GM23338 (cell line): ENCODE measurements at regions not wholly inside any gene's neighbourhood (a gene's known extent, or its start where the extent isn't known, plus 50 kb on each side); places are given as distances from the start of the nearest gene placed in this dataset.

ENCODE experiments used
- ATAC-seq: fragments of 200-7000 bp; cut with Tn5 transposase; 3 replicates; pipeline ENCODE4 v1.9.1; 2020
- DNase-seq: peaks from one replicate; pipeline ENCODE4 v3.0.0-alpha.2; 2015; ENCODE audit warnings: low spot score
- H2AFZ ChIP-seq: fragments of 200-600 bp; sonication (generic); 2 replicates; pipeline ENCODE4 v1.8.0; 2016; ENCODE audit warnings: antibody characterized with exemption, mild to moderate bottlenecking, moderate library complexity
- H3F3A ChIP-seq: fragments of 200-600 bp; sonication (generic); replicated peaks from 2 replicates; pipeline ENCODE4 v1.8.0; 2017; ENCODE audit warnings: antibody characterized with exemption, mixed run types, low read depth
- H3K27ac ChIP-seq: fragments of 200-600 bp; sonication (generic); 2 replicates; pipeline ENCODE4 v1.6.1; 2016; ENCODE audit warnings: low read depth
- H3K27me3 ChIP-seq: fragments of 200-600 bp; sonication (generic); 2 replicates; pipeline ENCODE4 v1.8.0; 2016; ENCODE audit warnings: mild to moderate bottlenecking, mixed run types, moderate library complexity; ENCODE audit not compliant: insufficient read depth
- H3K36me3 ChIP-seq: fragments of 200-600 bp; sonication (generic); 2 replicates; pipeline ENCODE4 v1.8.0; 2016; ENCODE audit warnings: mild to moderate bottlenecking; ENCODE audit not compliant: insufficient read depth
- H3K4me1 ChIP-seq: fragments of 200-600 bp; sonication (generic); 2 replicates; pipeline ENCODE4 v1.8.0; 2016; ENCODE audit warnings: mild to moderate bottlenecking, moderate library complexity; ENCODE audit not compliant: insufficient read depth
- H3K4me2 ChIP-seq: fragments of 200-600 bp; sonication (generic); 2 replicates; pipeline ENCODE4 v1.7.1; 2017; ENCODE audit warnings: mixed run types
- H3K4me3 ChIP-seq: fragments of 200-600 bp; sonication (generic); 2 replicates; pipeline ENCODE4 v1.6.1; 2016; ENCODE audit warnings: mixed run types
- H3K79me2 ChIP-seq: fragments of 200-600 bp; sonication (generic); replicated peaks from 2 replicates; pipeline ENCODE4 v1.8.0; 2017; ENCODE audit warnings: mild to moderate bottlenecking; ENCODE audit not compliant: insufficient read depth
- H3K9me2 ChIP-seq: fragments of 200-600 bp; sonication (generic); 2 replicates; pipeline ENCODE4 v1.8.0; 2017; ENCODE audit not compliant: insufficient read depth
- H4K20me1 ChIP-seq: fragments of 200-600 bp; sonication (generic); replicated peaks from 2 replicates; pipeline ENCODE4 v1.8.0; 2017; ENCODE audit warnings: mild to moderate bottlenecking; ENCODE audit not compliant: insufficient read depth
- H3K27ac Mint-ChIP-seq: 2 replicates; pipeline ENCODE4 v1.8.0; 2020; ENCODE audit warnings: inconsistent platforms, mild to moderate bottlenecking, moderate library complexity, mixed read lengths
- H3K27me3 Mint-ChIP-seq: 3 replicates; pipeline ENCODE4 v1.8.0; 2022; ENCODE audit warnings: low read depth, mild to moderate bottlenecking, moderate library complexity, mixed read lengths, inconsistent platforms; ENCODE audit not compliant: insufficient read depth, poor library complexity
- H3K36me3 Mint-ChIP-seq: 3 replicates; pipeline ENCODE4 v1.8.0; 2021; ENCODE audit warnings: low read depth, mild to moderate bottlenecking, inconsistent platforms, moderate library complexity, mixed read lengths
- H3K4me1 Mint-ChIP-seq: 3 replicates; pipeline ENCODE4 v1.8.0; 2020; ENCODE audit warnings: mild to moderate bottlenecking, inconsistent platforms, mixed read lengths
- H3K4me3 Mint-ChIP-seq: 3 replicates; pipeline ENCODE4 v1.8.0; 2021; ENCODE audit warnings: moderate library complexity, mild to moderate bottlenecking, inconsistent platforms, mixed read lengths
- H3K9me3 Mint-ChIP-seq: 3 replicates; pipeline ENCODE4 v1.8.0; 2020; ENCODE audit warnings: moderate library complexity, mild to moderate bottlenecking, inconsistent platforms, mixed read lengths
- EZH2phosphoT487 ChIP-seq: fragments of 200-600 bp; sonication (generic); IDR thresholded peaks from one replicate; pipeline ENCODE4 v1.8.1; 2018; ENCODE audit warnings: antibody characterized with exemption; ENCODE audit not compliant: unreplicated experiment
- JUNB ChIP-seq: IDR thresholded peaks from one replicate; pipeline ENCODE4 v1.6.1; 2016; ENCODE audit warnings: antibody characterized with exemption; ENCODE audit not compliant: unreplicated experiment
- POLR2AphosphoS5 ChIP-seq: IDR thresholded peaks from 2 replicates; pipeline ENCODE4 v1.6.1; 2016; ENCODE audit warnings: antibody characterized with exemption, low read depth
- ZNF114 ChIP-seq: fragments of 250-450 bp; sonication (Bioruptor Pico); IDR thresholded peaks from 2 replicates; pipeline ENCODE4 v1.5.0; 2020; ENCODE audit warnings: mild to moderate bottlenecking, moderate library complexity
- ZNF331 ChIP-seq: fragments of 250-450 bp; sonication (Bioruptor Pico); IDR thresholded peaks from 2 replicates; pipeline ENCODE4 v1.5.0; 2020; ENCODE audit warnings: low read depth, mild to moderate bottlenecking, moderate library complexity
- TF ChIP-seq, protein P1 (sequence below), 2 experiments: fragments of 200-600 bp in 1 of 2; sonication (generic) in 1 of 2; conservative IDR thresholded peaks; 2 replicates each; pipeline versions ENCODE4 v1.5.1 to v1.6.1; 2016 to 2017; ENCODE audit warnings: antibody characterized with exemption in 2 of 2, low read depth in 2 of 2, mild to moderate bottlenecking in 2 of 2, moderate library complexity in 1 of 2
- TF ChIP-seq, protein P2 (sequence below): IDR thresholded peaks from one replicate; pipeline ENCODE4 v1.6.1; 2018; ENCODE audit warnings: antibody characterized with exemption; ENCODE audit not compliant: unreplicated experiment
- TF ChIP-seq, protein P3 (sequence below): fragments of 250-450 bp; sonication (Bioruptor Pico); IDR thresholded peaks from 2 replicates; pipeline ENCODE4 v1.5.0; 2020; ENCODE audit warnings: mild to moderate bottlenecking, moderate library complexity

DNA sequence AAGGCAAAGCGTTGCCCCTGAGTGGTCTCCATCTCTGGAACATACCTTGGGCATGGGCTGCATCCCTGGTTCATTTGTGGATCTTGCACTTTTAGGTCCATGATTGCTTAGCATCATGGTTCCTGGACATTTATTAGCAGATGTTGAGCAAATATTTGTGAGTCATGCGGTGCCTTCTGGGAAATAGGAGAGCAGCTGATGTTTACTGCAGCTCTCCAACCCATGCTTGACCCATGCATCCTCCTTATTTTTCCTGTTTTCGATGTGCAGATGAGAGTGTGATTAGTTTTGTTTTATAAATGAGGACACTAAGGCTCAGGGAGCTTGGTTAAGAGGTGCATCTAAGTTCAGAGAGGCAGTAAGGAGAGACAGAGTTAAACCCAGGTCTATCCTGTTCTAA, 253.7 kb downstream of the ICE1 start:
- Histone ChIP-seq H3K27me3 (no peaks in the 10 kb centered on the region), H3K4me3 (no peak overlapping the region), H3K36me3 (no peaks in the 10 kb centered on the region), H3K79me2 (no peaks in the 10 kb centered on the region), H3K27ac (no peak overlapping the region), H3K4me2 (no peak overlapping the region), H3K4me1 (0 out of 2 replicates have a peak, but pooled peaks cover 4% of the 10 kb centered on the region), H3F3A (no peaks in the 10 kb centered on the region), H3K9me2 (peaks cover 15% of the 10 kb centered on the region), H2AFZ (no peak overlapping the region), H4K20me1 (no peaks in the 10 kb centered on the region)
- Mint-ChIP-seq H3K27me3 (peaks cover 3% of the 10 kb centered on the region), H3K4me3 (no peak overlapping the region), H3K27ac (no peak overlapping the region), H3K4me1 (peaks cover 9% of the 10 kb centered on the region), H3K9me3 (peaks cover 2% of the 10 kb centered on the region; the same call in 2 of the 3 replicates), H3K36me3 (no peaks in the 10 kb centered on the region; the same call in 2 of the 3 replicates)
- no peak for DNase-seq
- no peak for ATAC-seq
- TF ChIP-seq, protein P1, sequence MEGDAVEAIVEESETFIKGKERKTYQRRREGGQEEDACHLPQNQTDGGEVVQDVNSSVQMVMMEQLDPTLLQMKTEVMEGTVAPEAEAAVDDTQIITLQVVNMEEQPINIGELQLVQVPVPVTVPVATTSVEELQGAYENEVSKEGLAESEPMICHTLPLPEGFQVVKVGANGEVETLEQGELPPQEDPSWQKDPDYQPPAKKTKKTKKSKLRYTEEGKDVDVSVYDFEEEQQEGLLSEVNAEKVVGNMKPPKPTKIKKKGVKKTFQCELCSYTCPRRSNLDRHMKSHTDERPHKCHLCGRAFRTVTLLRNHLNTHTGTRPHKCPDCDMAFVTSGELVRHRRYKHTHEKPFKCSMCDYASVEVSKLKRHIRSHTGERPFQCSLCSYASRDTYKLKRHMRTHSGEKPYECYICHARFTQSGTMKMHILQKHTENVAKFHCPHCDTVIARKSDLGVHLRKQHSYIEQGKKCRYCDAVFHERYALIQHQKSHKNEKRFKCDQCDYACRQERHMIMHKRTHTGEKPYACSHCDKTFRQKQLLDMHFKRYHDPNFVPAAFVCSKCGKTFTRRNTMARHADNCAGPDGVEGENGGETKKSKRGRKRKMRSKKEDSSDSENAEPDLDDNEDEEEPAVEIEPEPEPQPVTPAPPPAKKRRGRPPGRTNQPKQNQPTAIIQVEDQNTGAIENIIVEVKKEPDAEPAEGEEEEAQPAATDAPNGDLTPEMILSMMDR (conservative IDR thresholded peaks at IDR 0.05; ENCODE audit: low read depth in 2 of 2) = no peak
- no peak for TF ChIP-seq JUNB
- no peak for TF ChIP-seq POLR2AphosphoS5
- TF ChIP-seq, protein P2, sequence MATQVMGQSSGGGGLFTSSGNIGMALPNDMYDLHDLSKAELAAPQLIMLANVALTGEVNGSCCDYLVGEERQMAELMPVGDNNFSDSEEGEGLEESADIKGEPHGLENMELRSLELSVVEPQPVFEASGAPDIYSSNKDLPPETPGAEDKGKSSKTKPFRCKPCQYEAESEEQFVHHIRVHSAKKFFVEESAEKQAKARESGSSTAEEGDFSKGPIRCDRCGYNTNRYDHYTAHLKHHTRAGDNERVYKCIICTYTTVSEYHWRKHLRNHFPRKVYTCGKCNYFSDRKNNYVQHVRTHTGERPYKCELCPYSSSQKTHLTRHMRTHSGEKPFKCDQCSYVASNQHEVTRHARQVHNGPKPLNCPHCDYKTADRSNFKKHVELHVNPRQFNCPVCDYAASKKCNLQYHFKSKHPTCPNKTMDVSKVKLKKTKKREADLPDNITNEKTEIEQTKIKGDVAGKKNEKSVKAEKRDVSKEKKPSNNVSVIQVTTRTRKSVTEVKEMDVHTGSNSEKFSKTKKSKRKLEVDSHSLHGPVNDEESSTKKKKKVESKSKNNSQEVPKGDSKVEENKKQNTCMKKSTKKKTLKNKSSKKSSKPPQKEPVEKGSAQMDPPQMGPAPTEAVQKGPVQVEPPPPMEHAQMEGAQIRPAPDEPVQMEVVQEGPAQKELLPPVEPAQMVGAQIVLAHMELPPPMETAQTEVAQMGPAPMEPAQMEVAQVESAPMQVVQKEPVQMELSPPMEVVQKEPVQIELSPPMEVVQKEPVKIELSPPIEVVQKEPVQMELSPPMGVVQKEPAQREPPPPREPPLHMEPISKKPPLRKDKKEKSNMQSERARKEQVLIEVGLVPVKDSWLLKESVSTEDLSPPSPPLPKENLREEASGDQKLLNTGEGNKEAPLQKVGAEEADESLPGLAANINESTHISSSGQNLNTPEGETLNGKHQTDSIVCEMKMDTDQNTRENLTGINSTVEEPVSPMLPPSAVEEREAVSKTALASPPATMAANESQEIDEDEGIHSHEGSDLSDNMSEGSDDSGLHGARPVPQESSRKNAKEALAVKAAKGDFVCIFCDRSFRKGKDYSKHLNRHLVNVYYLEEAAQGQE = no peak
- TF ChIP-seq EZH2phosphoT487 = no peak

DNA sequence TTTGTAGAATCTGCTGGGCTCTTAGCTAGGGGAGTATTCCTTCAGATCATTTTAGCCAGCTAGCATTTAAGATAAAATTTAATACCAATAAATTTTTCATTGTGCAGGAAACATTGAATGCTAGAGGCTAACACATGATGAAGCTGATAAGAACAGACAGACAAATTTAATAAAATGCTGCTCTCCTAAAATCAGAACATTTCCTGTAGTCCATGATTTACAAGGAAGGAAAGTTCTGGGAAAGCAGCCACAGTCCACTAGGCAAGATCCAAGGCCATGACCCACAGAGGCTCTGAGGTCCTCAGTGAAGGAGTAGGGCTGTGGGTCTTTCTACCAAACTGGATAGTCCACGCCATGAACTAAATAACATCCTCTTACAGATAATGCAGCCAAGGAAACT, 253.0 kb downstream of the ICE1 start:
- ATAC-seq = no peak
- Histone ChIP-seq H3K36me3 (no peaks in the 10 kb centered on the region), H3K4me3 (no peak overlapping the region), H4K20me1 (no peaks in the 10 kb centered on the region), H3K27ac (no peak overlapping the region), H3K27me3 (no peaks in the 10 kb centered on the region), H3F3A (no peaks in the 10 kb centered on the region), H3K79me2 (no peaks in the 10 kb centered on the region), H3K4me1 (0 out of 2 replicates have a peak, but pooled peaks cover 4% of the 10 kb centered on the region), H3K9me2 (peaks cover 15% of the 10 kb centered on the region), H2AFZ (no peak overlapping the region), H3K4me2 (no peak overlapping the region)
- no peak for TF ChIP-seq ZNF331 (CRISPR knock-in tag)
- TF ChIP-seq, protein P3, sequence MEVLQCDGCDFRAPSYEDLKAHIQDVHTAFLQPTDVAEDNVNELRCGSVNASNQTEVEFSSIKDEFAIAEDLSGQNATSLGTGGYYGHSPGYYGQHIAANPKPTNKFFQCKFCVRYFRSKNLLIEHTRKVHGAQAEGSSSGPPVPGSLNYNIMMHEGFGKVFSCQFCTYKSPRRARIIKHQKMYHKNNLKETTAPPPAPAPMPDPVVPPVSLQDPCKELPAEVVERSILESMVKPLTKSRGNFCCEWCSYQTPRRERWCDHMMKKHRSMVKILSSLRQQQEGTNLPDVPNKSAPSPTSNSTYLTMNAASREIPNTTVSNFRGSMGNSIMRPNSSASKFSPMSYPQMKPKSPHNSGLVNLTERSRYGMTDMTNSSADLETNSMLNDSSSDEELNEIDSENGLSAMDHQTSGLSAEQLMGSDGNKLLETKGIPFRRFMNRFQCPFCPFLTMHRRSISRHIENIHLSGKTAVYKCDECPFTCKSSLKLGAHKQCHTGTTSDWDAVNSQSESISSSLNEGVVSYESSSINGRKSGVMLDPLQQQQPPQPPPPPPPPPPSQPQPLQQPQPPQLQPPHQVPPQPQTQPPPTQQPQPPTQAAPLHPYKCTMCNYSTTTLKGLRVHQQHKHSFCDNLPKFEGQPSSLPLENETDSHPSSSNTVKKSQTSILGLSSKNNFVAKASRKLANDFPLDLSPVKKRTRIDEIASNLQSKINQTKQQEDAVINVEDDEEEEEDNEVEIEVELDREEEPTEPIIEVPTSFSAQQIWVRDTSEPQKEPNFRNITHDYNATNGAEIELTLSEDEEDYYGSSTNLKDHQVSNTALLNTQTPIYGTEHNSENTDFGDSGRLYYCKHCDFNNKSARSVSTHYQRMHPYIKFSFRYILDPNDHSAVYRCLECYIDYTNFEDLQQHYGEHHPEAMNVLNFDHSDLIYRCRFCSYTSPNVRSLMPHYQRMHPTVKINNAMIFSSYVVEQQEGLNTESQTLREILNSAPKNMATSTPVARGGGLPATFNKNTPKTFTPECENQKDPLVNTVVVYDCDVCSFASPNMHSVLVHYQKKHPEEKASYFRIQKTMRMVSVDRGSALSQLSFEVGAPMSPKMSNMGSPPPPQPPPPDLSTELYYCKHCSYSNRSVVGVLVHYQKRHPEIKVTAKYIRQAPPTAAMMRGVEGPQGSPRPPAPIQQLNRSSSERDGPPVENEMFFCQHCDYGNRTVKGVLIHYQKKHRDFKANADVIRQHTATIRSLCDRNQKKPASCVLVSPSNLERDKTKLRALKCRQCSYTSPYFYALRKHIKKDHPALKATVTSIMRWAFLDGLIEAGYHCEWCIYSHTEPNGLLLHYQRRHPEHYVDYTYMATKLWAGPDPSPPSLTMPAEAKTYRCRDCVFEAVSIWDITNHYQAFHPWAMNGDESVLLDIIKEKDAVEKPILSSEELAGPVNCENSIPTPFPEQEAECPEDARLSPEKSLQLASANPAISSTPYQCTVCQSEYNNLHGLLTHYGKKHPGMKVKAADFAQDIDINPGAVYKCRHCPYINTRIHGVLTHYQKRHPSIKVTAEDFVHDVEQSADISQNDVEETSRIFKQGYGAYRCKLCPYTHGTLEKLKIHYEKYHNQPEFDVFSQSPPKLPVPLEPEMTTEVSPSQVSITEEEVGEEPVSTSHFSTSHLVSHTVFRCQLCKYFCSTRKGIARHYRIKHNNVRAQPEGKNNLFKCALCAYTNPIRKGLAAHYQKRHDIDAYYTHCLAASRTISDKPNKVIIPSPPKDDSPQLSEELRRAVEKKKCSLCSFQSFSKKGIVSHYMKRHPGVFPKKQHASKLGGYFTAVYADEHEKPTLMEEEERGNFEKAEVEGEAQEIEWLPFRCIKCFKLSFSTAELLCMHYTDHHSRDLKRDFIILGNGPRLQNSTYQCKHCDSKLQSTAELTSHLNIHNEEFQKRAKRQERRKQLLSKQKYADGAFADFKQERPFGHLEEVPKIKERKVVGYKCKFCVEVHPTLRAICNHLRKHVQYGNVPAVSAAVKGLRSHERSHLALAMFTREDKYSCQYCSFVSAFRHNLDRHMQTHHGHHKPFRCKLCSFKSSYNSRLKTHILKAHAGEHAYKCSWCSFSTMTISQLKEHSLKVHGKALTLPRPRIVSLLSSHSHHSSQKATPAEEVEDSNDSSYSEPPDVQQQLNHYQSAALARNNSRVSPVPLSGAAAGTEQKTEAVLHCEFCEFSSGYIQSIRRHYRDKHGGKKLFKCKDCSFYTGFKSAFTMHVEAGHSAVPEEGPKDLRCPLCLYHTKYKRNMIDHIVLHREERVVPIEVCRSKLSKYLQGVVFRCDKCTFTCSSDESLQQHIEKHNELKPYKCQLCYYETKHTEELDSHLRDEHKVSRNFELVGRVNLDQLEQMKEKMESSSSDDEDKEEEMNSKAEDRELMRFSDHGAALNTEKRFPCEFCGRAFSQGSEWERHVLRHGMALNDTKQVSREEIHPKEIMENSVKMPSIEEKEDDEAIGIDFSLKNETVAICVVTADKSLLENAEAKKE (CRISPR knock-in tag) = no peak
- no peak for TF ChIP-seq ZNF114 (CRISPR knock-in tag)
- H3K36me3 Mint-ChIP-seq = no peaks in the 10 kb centered on the region; the same call in 2 of the 3 replicates
- peaks cover 2% of the 10 kb centered on the region; the same call in 2 of the 3 replicates for H3K9me3 Mint-ChIP-seq
- no peak for DNase-seq
- H3K27ac Mint-ChIP-seq = no peak overlapping the region
- H3K4me1 Mint-ChIP-seq = peaks cover 12% of the 10 kb centered on the region
- H3K4me3 Mint-ChIP-seq = no peak overlapping the region
- peaks cover 3% of the 10 kb centered on the region for H3K27me3 Mint-ChIP-seq
